ENCODE measurements at regions not wholly inside any gene's neighbourhood (a gene's known extent, or its start where the extent isn't known, plus 50 kb on each side); places are given as distances from the start of the nearest gene placed in this dataset.

GRCh38 chr6:94510877-94511276 lies 1066.5 kb upstream of the MANEA start:
- no peak overlapping the region for H3K4me3 Mint-ChIP-seq
- H3K4me1 Mint-ChIP-seq: no peaks in the 10 kb centered on the region
- H3K27ac Mint-ChIP-seq: no peak overlapping the region
- no peak for ATAC-seq
- H3K9me3 Mint-ChIP-seq: peaks cover 0 to 1% of the 10 kb centered on the region in 2 donors
- H3K27me3 Mint-ChIP-seq: no peaks in the 10 kb centered on the region
- DNase-seq: no peak

GRCh38 chr6:94501516-94501915 lies 1075.8 kb upstream of the MANEA start:
- Mint-ChIP-seq H3K4me1 (no peaks in the 10 kb centered on the region), H3K4me3 (no peak overlapping the region), H3K27ac (no peak overlapping the region), H3K27me3 (no peaks in the 10 kb centered on the region), H3K9me3 (no peaks in the 10 kb centered on the region)
- DNase-seq: no peak
- no peak for ATAC-seq

- Mint-ChIP-seq H3K9me3 (no peaks in the 10 kb centered on the region), H3K4me3 (no peak overlapping the region), H3K27me3 (no peaks in the 10 kb centered on the region), H3K4me1 (no peaks in the 10 kb centered on the region), H3K27ac (no peak overlapping the region)
- DNase-seq: no peak
- ATAC-seq: no peak
These were observed 1078.7 kb upstream of the EPHA7 start for GRCh38 chr6:94498099-94498498.

- H3K4me1 Mint-ChIP-seq: no peaks in the 10 kb centered on the region
- H3K27me3 Mint-ChIP-seq: no peaks in the 10 kb centered on the region
- DNase-seq (no peak), ATAC-seq (no peak)
- H3K27ac Mint-ChIP-seq: no peak overlapping the region
- no peak overlapping the region for H3K4me3 Mint-ChIP-seq
- no peaks in the 10 kb centered on the region for H3K9me3 Mint-ChIP-seq
These were observed 1075.1 kb upstream of the EPHA7 start for GRCh38 chr6:94494500-94494899.

GRCh38 chr6:94487371-94487770 lies 1068.0 kb upstream of the EPHA7 start:
- Mint-ChIP-seq H3K4me1 (no peaks in the 10 kb centered on the region), H3K4me3 (no peak overlapping the region), H3K27ac (no peak overlapping the region), H3K27me3 (no peaks in the 10 kb centered on the region), H3K9me3 (no peaks in the 10 kb centered on the region)
- ATAC-seq (no peak), DNase-seq (no peak)

GRCh38 chr6:94478133-94479005 lies 1059.0 kb upstream of the EPHA7 start:
- Mint-ChIP-seq H3K27ac (no peak overlapping the region), H3K9me3 (peaks cover 0 to 11% of the 10 kb centered on the region in 2 donors), H3K4me3 (no peak overlapping the region), H3K27me3 (no peaks in the 10 kb centered on the region), H3K4me1 (no peaks in the 10 kb centered on the region)
- ATAC-seq (no peak), DNase-seq (no peak)

- no peak overlapping the region for H3K4me3 Mint-ChIP-seq
- H3K27ac Mint-ChIP-seq: no peak overlapping the region
- no peaks in the 10 kb centered on the region for H3K4me1 Mint-ChIP-seq
- DNase-seq: no peak
- H3K9me3 Mint-ChIP-seq: peaks cover 0 to 4% of the 10 kb centered on the region in 2 donors
- ATAC-seq: no peak
- H3K27me3 Mint-ChIP-seq: no peaks in the 10 kb centered on the region
These were observed 1049.5 kb upstream of the EPHA7 start for GRCh38 chr6:94468830-94469229.

- H3K4me1 Mint-ChIP-seq: no peaks in the 10 kb centered on the region
- DNase-seq (no peak), ATAC-seq (no peak)
- H3K27me3 Mint-ChIP-seq: no peaks in the 10 kb centered on the region
- peaks cover 9 to 16% of the 10 kb centered on the region in 2 donors for H3K9me3 Mint-ChIP-seq
- H3K27ac Mint-ChIP-seq: no peak overlapping the region
- H3K4me3 Mint-ChIP-seq: no peak overlapping the region
These were observed 1044.7 kb upstream of the EPHA7 start for GRCh38 chr6:94464018-94464510.

GRCh38 chr6:94463306-94463705 lies 1043.9 kb upstream of the EPHA7 start:
- Mint-ChIP-seq H3K4me3 (no peak overlapping the region), H3K27ac (no peak overlapping the region), H3K9me3 (peaks cover 9 to 16% of the 10 kb centered on the region in 2 donors), H3K4me1 (no peaks in the 10 kb centered on the region), H3K27me3 (no peaks in the 10 kb centered on the region)
- no peak for DNase-seq
- ATAC-seq: no peak

- DNase-seq: no peak
- Mint-ChIP-seq H3K27me3 (no peaks in the 10 kb centered on the region), H3K27ac (no peak overlapping the region), H3K4me3 (no peak overlapping the region), H3K4me1 (no peaks in the 10 kb centered on the region), H3K9me3 (peaks cover 9 to 16% of the 10 kb centered on the region in 2 donors)
- no peak for ATAC-seq
These were observed 1042.9 kb upstream of the EPHA7 start for GRCh38 chr6:94462231-94462630.

GRCh38 chr6:94456266-94456665 lies 1036.9 kb upstream of the EPHA7 start:
- no peak for ATAC-seq

GRCh38 chr6:94454231-94454630 lies 1034.9 kb upstream of the EPHA7 start:
- peaks cover 2 to 7% of the 10 kb centered on the region in 2 donors for H3K9me3 Mint-ChIP-seq
- DNase-seq (no peak), ATAC-seq (no peak)
- H3K27me3 Mint-ChIP-seq: no peaks in the 10 kb centered on the region
- H3K4me3 Mint-ChIP-seq: no peak overlapping the region
- H3K27ac Mint-ChIP-seq: no peak overlapping the region
- no peaks in the 10 kb centered on the region for H3K4me1 Mint-ChIP-seq

More at GRCh38 chr6:94456266-94456665, 1036.9 kb upstream of the EPHA7 start:
- no peak overlapping the region for H3K27ac Mint-ChIP-seq
- DNase-seq: no peak
- peaks cover 0 to 8% of the 10 kb centered on the region in 2 donors for H3K9me3 Mint-ChIP-seq
- H3K27me3 Mint-ChIP-seq: no peaks in the 10 kb centered on the region
- no peak overlapping the region for H3K4me3 Mint-ChIP-seq
- no peaks in the 10 kb centered on the region for H3K4me1 Mint-ChIP-seq

- no peaks in the 10 kb centered on the region for H3K4me1 Mint-ChIP-seq
- H3K9me3 Mint-ChIP-seq: peaks cover 0 to 4% of the 10 kb centered on the region in 2 donors
- no peak for DNase-seq
- ATAC-seq: no peak
- H3K4me3 Mint-ChIP-seq: no peak overlapping the region
- H3K27me3 Mint-ChIP-seq: no peaks in the 10 kb centered on the region
- no peak overlapping the region for H3K27ac Mint-ChIP-seq
These were observed 1026.8 kb upstream of the EPHA7 start for GRCh38 chr6:94446120-94446519.

- H3K27me3 Mint-ChIP-seq: no peaks in the 10 kb centered on the region
- H3K4me3 Mint-ChIP-seq: no peak overlapping the region
- peaks cover 0 to 5% of the 10 kb centered on the region in 2 donors for H3K9me3 Mint-ChIP-seq
- H3K27ac Mint-ChIP-seq: no peak overlapping the region
- no peak for ATAC-seq
- no peak for DNase-seq
- H3K4me1 Mint-ChIP-seq: no peaks in the 10 kb centered on the region
These were observed 1024.3 kb upstream of the EPHA7 start for GRCh38 chr6:94443701-94444100.

GRCh38 chr6:94424692-94425091 lies 1005.3 kb upstream of the EPHA7 start:
- ATAC-seq: no peak
- H3K9me3 Mint-ChIP-seq: peaks cover 11 to 21% of the 10 kb centered on the region in 2 donors
- DNase-seq: no peak
- H3K27me3 Mint-ChIP-seq: no peaks in the 10 kb centered on the region
- H3K4me1 Mint-ChIP-seq: no peaks in the 10 kb centered on the region
- H3K4me3 Mint-ChIP-seq: no peak overlapping the region
- no peak overlapping the region for H3K27ac Mint-ChIP-seq

GRCh38 chr6:94417363-94417762 lies 998.0 kb upstream of the EPHA7 start:
- ATAC-seq (no peak), DNase-seq (no peak)
- Mint-ChIP-seq H3K27me3 (no peaks in the 10 kb centered on the region), H3K9me3 (peaks cover 0 to 6% of the 10 kb centered on the region in 2 donors), H3K27ac (no peak overlapping the region), H3K4me3 (no peak overlapping the region), H3K4me1 (no peaks in the 10 kb centered on the region)
